H1 (cell line): ENCODE measurements at regions not wholly inside any gene's neighbourhood (a gene's known extent, or its start where the extent isn't known, plus 50 kb on each side); places are given as distances from the start of the nearest gene placed in this dataset.

Experiments used
- CTCF ChIA-PET: fragments of 300-600 bp; sonication (Branson Sonifier 250); formaldehyde crosslinking; loops from one replicate; lab custom pipeline; 2021; ENCODE audit not compliant: partially characterized antibody; lab: Charles Lee
- POLR2A ChIA-PET: fragments of 300-600 bp; sonication (Branson Sonifier 250); formaldehyde crosslinking; loops from one replicate; lab custom pipeline; 2021; ENCODE audit warnings: inconsistent platforms; ENCODE audit not compliant: partially characterized antibody; lab: Charles Lee
- DNase-seq, 2 experiments: peaks; one replicate each; pipeline versions ENCODE4 v3.0.0 to v3.0.0-alpha.2; 2010 to 2022; ENCODE audit warnings: low spot score in 2 of 2, low read depth in 1 of 2, mixed read lengths in 1 of 2
- FAIRE-seq: peaks from 2 replicates; lab custom pipeline; 2011; peaks lifted over from hg19 to GRCh38; lab: Jason Lieb, UNC
- H2AFZ ChIP-seq: 2 replicates; pipeline ENCODE4 v1.8.1; 2012; ENCODE audit warnings: low read length, inconsistent platforms
- H2AK5ac ChIP-seq: 2 replicates; pipeline ENCODE4 v1.6.1; 2013; ENCODE audit warnings: low read depth, low read length
- H2BK120ac ChIP-seq: replicated peaks from 2 replicates; pipeline ENCODE3; 2013; ENCODE audit warnings: low read depth, low read length, inconsistent platforms
- H2BK12ac ChIP-seq: 2 replicates; pipeline ENCODE4 v1.6.1; 2013; ENCODE audit warnings: low read depth, low read length
- H2BK15ac ChIP-seq: 2 replicates; pipeline ENCODE4 v1.6.1; 2013; ENCODE audit warnings: low read length
- H2BK20ac ChIP-seq: 2 replicates; pipeline ENCODE4 v1.6.1; 2013; ENCODE audit warnings: low read length
- H2BK5ac ChIP-seq: 2 replicates; pipeline ENCODE4 v1.6.1; 2013; ENCODE audit warnings: low read depth, low read length
- H3K14ac ChIP-seq: 2 replicates; pipeline ENCODE4 v1.6.1; 2013; ENCODE audit warnings: inconsistent platforms; ENCODE audit not compliant: insufficient read length
- H3K18ac ChIP-seq: 2 replicates; pipeline ENCODE4 v1.6.1; 2013; ENCODE audit warnings: low read length; ENCODE audit errors: extremely low read depth
- H3K23ac ChIP-seq: 2 replicates; pipeline ENCODE4 v1.6.1; 2013; ENCODE audit warnings: inconsistent platforms; ENCODE audit not compliant: insufficient read length
- H3K23me2 ChIP-seq: 2 replicates; pipeline ENCODE4 v1.6.1; 2013; ENCODE audit warnings: low read depth, low read length
- H3K27ac ChIP-seq: 2 replicates; pipeline ENCODE4 v1.6.1; 2011; ENCODE audit warnings: low read depth, low read length, inconsistent platforms
- H3K27me3 ChIP-seq, 4 experiments: replicated peaks in 1 of 4; 1 replicate in 1 of 4; 2 replicates in 3 of 4; pipeline versions ENCODE4 v1.6.1 to v1.8.1; 2011 to 2013; ENCODE audit warnings: low read length in 3 of 4, mild to moderate bottlenecking in 3 of 4, inconsistent platforms in 2 of 4, mixed read lengths in 2 of 4, moderate library complexity in 1 of 4; ENCODE audit not compliant: control insufficient read depth in 3 of 4, insufficient read depth in 3 of 4; ENCODE audit errors: extremely low read depth in 1 of 4
- H3K36me3 ChIP-seq, 4 experiments: 2 replicates each; pipeline versions ENCODE4 v1.6.1 to v1.8.1; 2011 to 2013; ENCODE audit warnings: mild to moderate bottlenecking in 4 of 4, low read length in 3 of 4, moderate library complexity in 2 of 4, control low read depth in 1 of 4, inconsistent platforms in 1 of 4; ENCODE audit not compliant: insufficient read depth in 4 of 4, control insufficient read depth in 2 of 4
- H3K4ac ChIP-seq: replicated peaks from 2 replicates; pipeline ENCODE3; 2013; ENCODE audit warnings: low read length, low read depth, mixed read lengths, inconsistent platforms; ENCODE audit not compliant: insufficient read length
- H3K4me1 ChIP-seq, 4 experiments: replicated peaks in 1 of 4; 1 replicate in 1 of 4; 2 replicates in 3 of 4; pipeline versions ENCODE4 v1.6.1 to v1.8.1; 2011 to 2013; ENCODE audit warnings: low read length in 3 of 4, inconsistent platforms in 2 of 4, mixed read lengths in 1 of 4; ENCODE audit not compliant: insufficient read depth in 4 of 4, control insufficient read depth in 3 of 4
- H3K4me2 ChIP-seq, 2 experiments: 2 replicates each; pipeline versions ENCODE4 v1.6.1 to v1.8.1; 2011 to 2013; ENCODE audit warnings: low read depth in 2 of 2, low read length in 2 of 2, control low read depth in 1 of 2, inconsistent platforms in 1 of 2, mild to moderate bottlenecking in 1 of 2; ENCODE audit not compliant: insufficient read depth in 1 of 2
- H3K4me3 ChIP-seq, 4 experiments: fragments of 200-600, 300-600 bp in 1 of 4; sonication (generic), shearing (Covaris generic), sonication (Bioruptor Twin) in 1 of 4; 2 replicates each; pipeline versions ENCODE4 v1.5.1 to v1.8.1; 2011 to 2016; ENCODE audit warnings: low read length in 4 of 4, low read depth in 3 of 4, control low read depth in 2 of 4, inconsistent platforms in 2 of 4, mild to moderate bottlenecking in 2 of 4, mixed read lengths in 1 of 4, moderate library complexity in 1 of 4; ENCODE audit not compliant: insufficient read depth in 2 of 4; ENCODE audit errors: extremely low read depth in 1 of 4
- H3K56ac ChIP-seq: replicated peaks from 2 replicates; pipeline ENCODE3; 2013; ENCODE audit warnings: low read depth, mild to moderate bottlenecking, mixed read lengths, low read length, inconsistent platforms; ENCODE audit not compliant: insufficient read length
- H3K79me1 ChIP-seq: 2 replicates; pipeline ENCODE4 v1.6.1; 2013; ENCODE audit warnings: low read depth, low read length, control low read depth
- H3K79me2 ChIP-seq, 2 experiments: 2 replicates each; pipeline versions ENCODE4 v1.6.1 to v1.8.1; 2012 to 2013; ENCODE audit warnings: low read length in 2 of 2, mild to moderate bottlenecking in 2 of 2, inconsistent platforms in 1 of 2; ENCODE audit not compliant: insufficient read depth in 2 of 2, control insufficient read depth in 1 of 2
- H3K9ac ChIP-seq, 4 experiments: replicated peaks in 1 of 4; 1 replicate in 1 of 4; 2 replicates in 3 of 4; pipeline versions ENCODE4 v1.6.1 to v1.8.1; 2011 to 2013; ENCODE audit warnings: low read depth in 3 of 4, low read length in 3 of 4, control low read depth in 2 of 4, mild to moderate bottlenecking in 2 of 4, moderate library complexity in 2 of 4, inconsistent platforms in 1 of 4; ENCODE audit errors: extremely low read depth in 1 of 4
- H3K9me3 ChIP-seq, 2 experiments: 2 replicates each; pipeline versions ENCODE4 v1.6.1 to v1.8.1; 2012 to 2013; ENCODE audit warnings: mild to moderate bottlenecking in 2 of 2, moderate library complexity in 2 of 2, control low read depth in 1 of 2, inconsistent platforms in 1 of 2, low read depth in 1 of 2, low read length in 1 of 2, mixed read lengths in 1 of 2; ENCODE audit not compliant: insufficient read depth in 2 of 2
- H4K20me1 ChIP-seq, 2 experiments: replicated peaks in 1 of 2; 2 replicates each; pipeline versions ENCODE3 to v1.8.1; 2011 to 2013; ENCODE audit warnings: inconsistent platforms in 2 of 2, low read length in 2 of 2, mild to moderate bottlenecking in 1 of 2; ENCODE audit not compliant: insufficient read depth in 2 of 2, control insufficient read depth in 1 of 2
- H4K5ac ChIP-seq: 2 replicates; pipeline ENCODE4 v1.6.1; 2013; ENCODE audit warnings: low read length, low read depth, mixed read lengths, inconsistent platforms; ENCODE audit not compliant: insufficient read length
- H4K8ac ChIP-seq: 2 replicates; pipeline ENCODE4 v1.8.0; 2013; ENCODE audit warnings: mild to moderate bottlenecking, moderate library complexity, low read length, inconsistent platforms; ENCODE audit not compliant: insufficient read depth; ENCODE audit errors: extremely low read depth
- H4K91ac ChIP-seq: replicated peaks from 2 replicates; pipeline ENCODE3; 2013; ENCODE audit warnings: low read length, mixed read lengths, inconsistent platforms; ENCODE audit not compliant: insufficient read length
- CBX5 ChIP-seq: fragments of 300-800, 300-1000 bp; sonication (generic); IDR thresholded peaks from 2 replicates; pipeline ENCODE4 v1.7.1; 2016; ENCODE audit warnings: antibody characterized with exemption, low read length, low read depth
- CREB1 ChIP-seq: IDR thresholded peaks from 2 replicates; pipeline ENCODE4 v1.6.1; 2012; ENCODE audit warnings: inconsistent platforms
- FOSL1 ChIP-seq: IDR thresholded peaks from 2 replicates; pipeline ENCODE4 v1.6.1; 2011; ENCODE audit warnings: mild to moderate bottlenecking, low read depth, low read length, moderate library complexity; ENCODE audit not compliant: insufficient read depth
- GABPA ChIP-seq: IDR thresholded peaks from 2 replicates; pipeline ENCODE4 v1.6.1; 2011; ENCODE audit warnings: mild to moderate bottlenecking, low read length, moderate library complexity, borderline replicate concordance; ENCODE audit not compliant: insufficient read depth
- GTF2F1 ChIP-seq: IDR thresholded peaks from 2 replicates; pipeline ENCODE4 v1.6.1; 2012; ENCODE audit warnings: low read depth, low read length, improper control_type of control experiment, borderline replicate concordance
- HDAC6 ChIP-seq: IDR thresholded peaks from one replicate; pipeline ENCODE4 v1.7.1; 2012; ENCODE audit warnings: low read depth, mild to moderate bottlenecking, inconsistent platforms, low read length, moderate library complexity
- MAFK ChIP-seq: IDR thresholded peaks from 2 replicates; pipeline ENCODE4 v1.6.1; 2012; ENCODE audit warnings: low read depth, mild to moderate bottlenecking, improper control_type of control experiment, low read length
- NRF1 ChIP-seq: IDR thresholded peaks from 2 replicates; pipeline ENCODE4 v1.6.1; 2011; ENCODE audit warnings: mild to moderate bottlenecking, low read depth, low read length, improper control_type of control experiment
- POLR2AphosphoS5 ChIP-seq: IDR thresholded peaks from 2 replicates; pipeline ENCODE4 v1.6.1; 2011; ENCODE audit warnings: low read depth, low read length
- RNF2 ChIP-seq: fragments of 200-900, 300-1000 bp; sonication (generic); IDR thresholded peaks from 2 replicates; pipeline ENCODE4 v1.7.1; 2016; ENCODE audit warnings: borderline replicate concordance, low read depth, mild to moderate bottlenecking, antibody characterized with exemption, low read length; ENCODE audit not compliant: poor library complexity, severe bottlenecking; ENCODE audit errors: missing control alignments
- RXRA ChIP-seq: IDR thresholded peaks from 2 replicates; pipeline ENCODE4 v1.6.1; 2011; ENCODE audit warnings: low read depth, mild to moderate bottlenecking, low read length, moderate library complexity; ENCODE audit not compliant: insufficient read depth
- SIN3A ChIP-seq, 2 experiments: IDR thresholded peaks in 1 of 2; conservative IDR thresholded peaks in 1 of 2; 2 replicates each; pipeline ENCODE4 v1.6.1; 2011 to 2012; ENCODE audit warnings: low read length in 2 of 2, improper control_type of control experiment in 1 of 2, low read depth in 1 of 2, mild to moderate bottlenecking in 1 of 2
- SUZ12 ChIP-seq: fragments of 200-600 bp; sonication (generic); IDR thresholded peaks from 2 replicates; pipeline ENCODE4 v1.6.1; 2012; ENCODE audit warnings: mild to moderate bottlenecking, inconsistent platforms, low read length, moderate library complexity, mixed read lengths
- WGBS, 2 experiments: shearing (Covaris generic) in 1 of 2; methylation state at CpG; one replicate each; pipeline versions ENCODE4 v1.1.6 to v1.1.7; 2013 to 2015; ENCODE audit warnings: low lambda C conversion rate in 2 of 2, mixed read lengths in 2 of 2, inconsistent platforms in 1 of 2, low coverage in 1 of 2, missing lambda C conversion rate in 1 of 2; ENCODE audit not compliant: insufficient replicate concordance in 2 of 2, insufficient coverage in 1 of 2, insufficient read length in 1 of 2; ENCODE audit errors: extremely low coverage in 1 of 2, missing lambda C conversion rate in 1 of 2; 5-methylcytosine and 5-hydroxymethylcytosine counted together

GRCh38 chr12:13337791-13338190 is 141.3 kb downstream of the EMP1 start:
- no peak overlapping the region for H3K14ac ChIP-seq
- ChIA-PET CTCF (interaction anchor here (1.0 to 1.9 kb wide), 3 partner anchors 10 to 60 kb away, joined by 4 to 9 read pairs (median 5); no protein-coding TSS in a partner anchor), POLR2A (interaction anchor here (1.2 kb wide), 1 partner anchor 11 kb away, joined by 3 read pairs; no protein-coding TSS in a partner anchor)
- H3K4ac ChIP-seq: no peak overlapping the region
- no peak overlapping the region for H4K8ac ChIP-seq
- FAIRE-seq (no peak), DNase-seq (no peak)
- H3K4me1 ChIP-seq: no peaks in the 10 kb centered on the region
- WGBS, 2 experiments: 76% methylated on average over 6 of the region's 6 CpGs; no CpG with 5 or more reads in 1 of the 2 experiments
- H4K91ac ChIP-seq: no peak overlapping the region
- no peak overlapping the region for H2AFZ ChIP-seq
- H2AK5ac ChIP-seq: no peak overlapping the region
- no peak overlapping the region for H2BK20ac ChIP-seq
- H3K9ac ChIP-seq: no peak overlapping the region
- no peaks in the 10 kb centered on the region for H3K79me1 ChIP-seq
- H4K20me1 ChIP-seq: no peaks in the 10 kb centered on the region
- no peak overlapping the region for H2BK5ac ChIP-seq
- no peak overlapping the region for H3K23ac ChIP-seq
- H3K36me3 ChIP-seq: no peaks in the 10 kb centered on the region
- H4K5ac ChIP-seq: no peak overlapping the region
- no peak overlapping the region for H3K4me3 ChIP-seq
- H3K23me2 ChIP-seq: no peaks in the 10 kb centered on the region
- no peak overlapping the region for H3K18ac ChIP-seq
- H3K56ac ChIP-seq: no peak overlapping the region
- no peaks in the 10 kb centered on the region for H3K79me2 ChIP-seq
- H3K27me3 ChIP-seq: 0 out of 7 replicates have a peak, but pooled peaks cover 0 to 5% (median 0%) of the 10 kb centered on the region in 4 experiments
- no peak overlapping the region for H3K27ac ChIP-seq
- H2BK12ac ChIP-seq: no peak overlapping the region
- no peak overlapping the region for H3K4me2 ChIP-seq
- H2BK120ac ChIP-seq: no peak overlapping the region
- no peaks in the 10 kb centered on the region for H3K9me3 ChIP-seq
- H2BK15ac ChIP-seq: no peak overlapping the region
- TF ChIP-seq POLR2AphosphoS5 (no peak), SUZ12 (no peak), GABPA (no peak), SIN3A (conservative IDR thresholded peaks at IDR 0.05 in 1 of 2, IDR thresholded peaks at IDR 0.05 in 1 of 2; ENCODE audit: low read depth in 1 of 2, low read length in 2 of 2) (no peak), GTF2F1 (no peak), CBX5 (no peak), MAFK (no peak), CREB1 (no peak), HDAC6 (no peak), RXRA (no peak), RNF2 (no peak), FOSL1 (no peak), NRF1 (no peak)
